HEK293T (cell line): ENCODE measurements at regions not wholly inside any gene's neighbourhood (a gene's known extent, or its start where the extent isn't known, plus 50 kb on each side); places are given as distances from the start of the nearest gene placed in this dataset.

Experiments used
- BHLHE40 ChIP-seq: fragments of 450-650 bp; IDR thresholded peaks from 2 replicates; pipeline ENCODE4 v1.6.1; 2016; ENCODE audit warnings: mild to moderate bottlenecking, moderate library complexity, borderline replicate concordance
- ELF4 ChIP-seq: fragments of 450-650 bp; IDR thresholded peaks from 2 replicates; pipeline ENCODE4 v1.6.1; 2017; ENCODE audit warnings: antibody characterized with exemption
- FOXA1 ChIP-seq: fragments of 450-650 bp; IDR thresholded peaks from 2 replicates; pipeline ENCODE4 v1.6.1; 2016; ENCODE audit warnings: mild to moderate bottlenecking
- FOXK2 ChIP-seq: fragments of 450-650 bp; IDR thresholded peaks from 2 replicates; pipeline ENCODE4 v1.6.1; 2016; ENCODE audit warnings: mild to moderate bottlenecking
- FOXM1 ChIP-seq: fragments of 450-650 bp; IDR thresholded peaks from 2 replicates; pipeline ENCODE4 v1.6.1; 2017; ENCODE audit warnings: mild to moderate bottlenecking, borderline replicate concordance
- HDGF ChIP-seq: fragments of 450-650 bp; IDR thresholded peaks from 2 replicates; pipeline ENCODE4 v1.6.1; 2017; ENCODE audit warnings: antibody characterized with exemption, borderline replicate concordance
- L3MBTL2 ChIP-seq: fragments of 450-650 bp; conservative IDR thresholded peaks from 2 replicates; pipeline ENCODE4 v1.6.1; 2016; ENCODE audit warnings: mild to moderate bottlenecking
- LEF1 ChIP-seq: fragments of 450-650 bp; IDR thresholded peaks from 2 replicates; pipeline ENCODE4 v1.6.1; 2017; ENCODE audit warnings: mild to moderate bottlenecking, borderline replicate concordance
- NFRKB ChIP-seq: fragments of 450-650 bp; IDR thresholded peaks from 2 replicates; pipeline ENCODE4 v1.6.1; 2016; ENCODE audit warnings: mild to moderate bottlenecking, moderate library complexity
- PKNOX1 ChIP-seq: fragments of 450-650 bp; IDR thresholded peaks from 2 replicates; pipeline ENCODE4 v1.6.1; 2016
- SP1 ChIP-seq: fragments of 450-650 bp; IDR thresholded peaks from 2 replicates; pipeline ENCODE4 v1.6.1; 2017
- SUZ12 ChIP-seq: fragments of 450-650 bp; IDR thresholded peaks from 2 replicates; pipeline ENCODE4 v1.6.1; 2016; ENCODE audit warnings: mild to moderate bottlenecking
- TARDBP ChIP-seq: fragments of 450-650 bp; IDR thresholded peaks from 2 replicates; pipeline ENCODE4 v1.6.1; 2016
- ZNF384 ChIP-seq: fragments of 450-650 bp; IDR thresholded peaks from 2 replicates; pipeline ENCODE4 v1.6.1; 2016

GRCh38 chr20:6632187-6632586 is 135.3 kb upstream of the BMP2 start:
- TF ChIP-seq FOXM1 (no peak), SUZ12 (no peak), LEF1 (no peak), FOXK2 (no peak), ELF4 (no peak), PKNOX1 (no peak), L3MBTL2 (no peak), HDGF (no peak), SP1 (no peak), BHLHE40 (no peak), ZNF384 (no peak), TARDBP (no peak), NFRKB (no peak), FOXA1 (no peak)
